Mesenchymal stem cell (in vitro differentiated cells and primary cell): ENCODE measurements at regions not wholly inside any gene's neighbourhood (a gene's known extent, or its start where the extent isn't known, plus 50 kb on each side); places are given as distances from the start of the nearest gene placed in this dataset.

Source experiments
- DNase-seq: peaks from one replicate; pipeline ENCODE4 v3.0.0-alpha.2; 2013
- H2AFZ ChIP-seq: one replicate; pipeline ENCODE4 v1.6.1; 2013; ENCODE audit warnings: low read depth, mild to moderate bottlenecking, control low read depth, inconsistent platforms, low read length, moderate library complexity
- H2AK5ac ChIP-seq: 2 replicates; pipeline ENCODE4 v1.6.1; 2013; ENCODE audit warnings: low read length, moderate library complexity, mild to moderate bottlenecking, inconsistent platforms; ENCODE audit not compliant: severe bottlenecking
- H2BK120ac ChIP-seq: one replicate; pipeline ENCODE4 v1.6.1; 2013; ENCODE audit warnings: low read depth, mild to moderate bottlenecking, inconsistent platforms, low read length, moderate library complexity
- H2BK12ac ChIP-seq, 2 experiments: one replicate each; pipeline ENCODE4 v1.6.1; 2013; ENCODE audit warnings: inconsistent platforms in 2 of 2, low read length in 2 of 2, mild to moderate bottlenecking in 2 of 2, moderate library complexity in 2 of 2, control low read depth in 1 of 2
- H2BK15ac ChIP-seq: one replicate; pipeline ENCODE4 v1.6.1; 2013; ENCODE audit warnings: mild to moderate bottlenecking, low read depth, inconsistent platforms; ENCODE audit not compliant: poor library complexity, severe bottlenecking
- H2BK5ac ChIP-seq: 2 replicates; pipeline ENCODE4 v1.6.1; 2013; ENCODE audit warnings: low read depth, mild to moderate bottlenecking, low read length, control low read depth, inconsistent platforms; ENCODE audit not compliant: poor library complexity, severe bottlenecking
- H3K14ac ChIP-seq, 2 experiments: one replicate each; pipeline ENCODE4 v1.6.1; 2013; ENCODE audit warnings: inconsistent platforms in 2 of 2, low read length in 2 of 2, control low read depth in 1 of 2, mild to moderate bottlenecking in 1 of 2, moderate library complexity in 1 of 2
- H3K18ac ChIP-seq, 2 experiments: one replicate each; pipeline ENCODE4 v1.6.1; 2013; ENCODE audit warnings: inconsistent platforms in 2 of 2, low read length in 2 of 2, control low read depth in 1 of 2, low read depth in 1 of 2, mild to moderate bottlenecking in 1 of 2
- H3K23ac ChIP-seq, 2 experiments: one replicate each; pipeline ENCODE4 v1.6.1; 2013; ENCODE audit warnings: inconsistent platforms in 2 of 2, low read length in 2 of 2, mild to moderate bottlenecking in 2 of 2, moderate library complexity in 2 of 2, control low read depth in 1 of 2
- H3K27ac ChIP-seq: 2 replicates; pipeline ENCODE4 v1.5.1; 2013; ENCODE audit warnings: mild to moderate bottlenecking, moderate library complexity, low read length, control low read depth, inconsistent platforms; ENCODE audit not compliant: poor library complexity, severe bottlenecking
- H3K27me3 ChIP-seq, 2 experiments: 2 replicates each; pipeline versions ENCODE4 v1.6.1 to v1.7.0; 2013; ENCODE audit warnings: low read length in 2 of 2, mild to moderate bottlenecking in 2 of 2, moderate library complexity in 2 of 2, control low read depth in 1 of 2, inconsistent platforms in 1 of 2; ENCODE audit not compliant: control insufficient read depth in 1 of 2, insufficient read depth in 1 of 2
- H3K36me3 ChIP-seq, 2 experiments: 2 replicates each; pipeline versions ENCODE4 v1.6.1 to v1.7.0; 2013; ENCODE audit warnings: low read length in 2 of 2, control low read depth in 1 of 2, inconsistent platforms in 1 of 2, low read depth in 1 of 2, mild to moderate bottlenecking in 1 of 2; ENCODE audit not compliant: insufficient read depth in 2 of 2, control insufficient read depth in 1 of 2
- H3K4ac ChIP-seq, 2 experiments: one replicate each; pipeline ENCODE4 v1.6.1; 2013; ENCODE audit warnings: inconsistent platforms in 2 of 2, low read length in 2 of 2, mild to moderate bottlenecking in 2 of 2, moderate library complexity in 2 of 2, control low read depth in 1 of 2, low read depth in 1 of 2
- H3K4me1 ChIP-seq: 2 replicates; pipeline ENCODE4 v1.6.1; 2013; ENCODE audit warnings: low read depth, low read length, control low read depth; ENCODE audit not compliant: control insufficient read depth, insufficient read depth
- H3K4me2 ChIP-seq: 2 replicates; pipeline ENCODE4 v1.6.1; 2013; ENCODE audit warnings: low read length, mild to moderate bottlenecking, inconsistent platforms; ENCODE audit not compliant: poor library complexity, severe bottlenecking
- H3K4me3 ChIP-seq, 2 experiments: 2 replicates each; pipeline versions ENCODE4 v1.5.1 to v1.7.0; 2013; ENCODE audit warnings: low read length in 2 of 2, mild to moderate bottlenecking in 2 of 2, control low read depth in 1 of 2, low read depth in 1 of 2; ENCODE audit not compliant: insufficient read depth in 1 of 2
- H3K79me1 ChIP-seq: replicated peaks from 2 replicates; pipeline ENCODE4 v1.6.1; 2013; ENCODE audit warnings: mild to moderate bottlenecking, control low read depth, low read length, inconsistent platforms; ENCODE audit not compliant: poor library complexity, severe bottlenecking
- H3K9ac ChIP-seq: 2 replicates; pipeline ENCODE4 v1.7.0; 2013; ENCODE audit warnings: mild to moderate bottlenecking, low read length, moderate library complexity
- H3K9me3 ChIP-seq: 2 replicates; pipeline ENCODE4 v1.7.0; 2013; ENCODE audit warnings: mild to moderate bottlenecking, low read length; ENCODE audit not compliant: control insufficient read depth
- H4K8ac ChIP-seq: one replicate; pipeline ENCODE4 v1.6.1; 2013; ENCODE audit warnings: inconsistent platforms, mild to moderate bottlenecking, low read length, moderate library complexity
- H4K91ac ChIP-seq: one replicate; pipeline ENCODE4 v1.6.1; 2013; ENCODE audit warnings: mild to moderate bottlenecking, low read length, inconsistent platforms
- WGBS: methylation state at CpG from one replicate; pipeline ENCODE4 v1.1.7; 2013; ENCODE audit warnings: mixed read lengths; 5-methylcytosine and 5-hydroxymethylcytosine counted together

DNA sequence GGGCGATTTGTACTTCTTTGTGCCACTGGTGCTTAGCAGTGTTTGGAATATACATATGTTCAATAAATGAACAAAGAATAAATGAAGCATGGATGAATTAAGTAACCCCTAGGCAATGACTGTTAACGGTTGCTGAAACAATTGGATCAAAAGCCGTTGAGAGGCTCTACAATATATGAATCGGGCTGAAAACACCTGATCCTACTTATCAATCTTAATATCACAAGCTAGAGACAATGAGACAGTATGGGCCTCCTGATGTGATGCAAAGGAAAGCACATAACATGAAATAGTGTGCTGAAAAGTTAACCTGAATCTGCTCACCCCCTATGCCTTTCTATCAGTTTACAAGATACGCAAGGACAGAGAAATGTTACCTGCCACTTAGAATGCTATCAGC is 410.3 kb upstream of the RGMB start:
- H3K23ac ChIP-seq = no peak overlapping the region
- H3K14ac ChIP-seq = no peak overlapping the region
- no peak overlapping the region for H3K27ac ChIP-seq
- H3K4me2 ChIP-seq = no peak overlapping the region
- H3K4ac ChIP-seq = no peak overlapping the region
- no peak overlapping the region for H4K91ac ChIP-seq
- H3K79me1 ChIP-seq = no peaks in the 10 kb centered on the region
- no peak overlapping the region for H3K4me3 ChIP-seq
- H2AFZ ChIP-seq = no peak overlapping the region
- no peak overlapping the region for H2AK5ac ChIP-seq
- no peak for DNase-seq
- H4K8ac ChIP-seq = no peak overlapping the region
- no peak overlapping the region for H2BK5ac ChIP-seq
- no peak overlapping the region for H3K9ac ChIP-seq
- H3K36me3 ChIP-seq = no peaks in the 10 kb centered on the region
- H2BK15ac ChIP-seq = no peak overlapping the region
- peaks cover 2% of the 10 kb centered on the region for H3K4me1 ChIP-seq
- H2BK120ac ChIP-seq = no peak overlapping the region
- no peak overlapping the region for H3K18ac ChIP-seq
- WGBS = 95% methylated on average over 5 of the region's 5 CpGs
- no peak overlapping the region for H2BK12ac ChIP-seq
- no peaks in the 10 kb centered on the region for H3K27me3 ChIP-seq
- peaks cover 5% of the 10 kb centered on the region for H3K9me3 ChIP-seq

DNA sequence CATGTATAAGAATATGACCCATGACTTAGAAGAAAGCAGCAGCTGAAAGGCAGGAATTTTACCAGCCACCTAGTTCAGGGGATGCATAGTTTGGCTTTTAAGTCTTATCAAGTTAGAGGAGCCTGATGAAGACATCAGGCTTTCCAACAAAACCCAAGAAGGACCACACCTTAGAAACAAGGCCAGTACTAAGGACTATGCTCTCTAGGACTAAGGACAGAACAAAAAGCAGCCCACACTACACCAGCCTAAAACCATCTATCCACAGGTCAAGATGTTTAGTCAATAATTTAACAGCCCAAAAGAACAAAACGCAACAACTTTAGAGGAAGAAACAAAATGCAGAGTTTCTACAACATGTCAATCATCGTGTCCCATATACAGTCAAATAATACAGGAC is 408.9 kb upstream of the RGMB start:
- Histone ChIP-seq H2AFZ (no peak overlapping the region), H3K9me3 (peaks cover 2% of the 10 kb centered on the region), H3K9ac (no peak overlapping the region), H2AK5ac (no peak overlapping the region), H3K4me1 (peaks cover 2% of the 10 kb centered on the region), H3K23ac (no peak overlapping the region), H2BK120ac (no peak overlapping the region), H3K27ac (no peak overlapping the region), H3K4ac (no peak overlapping the region), H4K91ac (no peak overlapping the region), H2BK5ac (no peak overlapping the region), H2BK12ac (no peak overlapping the region), H4K8ac (no peak overlapping the region), H3K36me3 (no peaks in the 10 kb centered on the region), H3K14ac (no peak overlapping the region), H3K18ac (no peak overlapping the region), H3K79me1 (no peaks in the 10 kb centered on the region), H2BK15ac (no peak overlapping the region), H3K4me3 (no peak overlapping the region), H3K27me3 (no peaks in the 10 kb centered on the region), H3K4me2 (no peak overlapping the region)
- no peak for DNase-seq
- 89% methylated on average over 2 of the region's 2 CpGs for WGBS

DNA sequence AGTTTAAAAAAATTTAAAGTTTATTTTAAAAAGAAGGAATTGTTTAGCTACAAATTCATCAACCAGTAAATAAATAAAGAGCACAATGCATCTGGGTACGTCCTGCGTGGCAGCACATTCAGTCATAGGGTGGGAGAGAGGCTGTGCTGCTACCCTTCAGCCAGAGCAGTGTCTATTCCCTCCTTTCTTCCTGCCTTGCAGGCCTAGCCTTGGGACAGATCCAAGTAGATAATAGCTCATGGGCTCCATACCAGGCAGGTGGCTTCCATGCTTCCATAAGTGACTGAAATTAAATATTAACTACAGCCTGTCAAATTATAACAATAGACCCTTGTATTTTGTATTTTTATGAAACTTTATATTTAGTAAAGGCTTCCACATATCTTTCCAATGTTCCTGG is 408.3 kb upstream of the RGMB start:
- Histone ChIP-seq H3K4me1 (peaks cover 2% of the 10 kb centered on the region), H2BK5ac (no peak overlapping the region), H2BK15ac (no peak overlapping the region), H2AK5ac (no peak overlapping the region), H3K23ac (no peak overlapping the region), H3K4me2 (no peak overlapping the region), H3K79me1 (no peaks in the 10 kb centered on the region), H3K14ac (no peak overlapping the region), H3K27me3 (no peaks in the 10 kb centered on the region), H2BK120ac (no peak overlapping the region), H3K36me3 (no peaks in the 10 kb centered on the region), H3K4me3 (no peak overlapping the region), H2AFZ (no peak overlapping the region), H3K9me3 (no peaks in the 10 kb centered on the region), H4K8ac (no peak overlapping the region), H3K4ac (no peak overlapping the region), H3K27ac (no peak overlapping the region), H3K18ac (no peak overlapping the region), H4K91ac (no peak overlapping the region), H2BK12ac (no peak overlapping the region), H3K9ac (no peak overlapping the region)
- DNase-seq = no peak
- WGBS = 77% methylated on average over 2 of the region's 2 CpGs

DNA sequence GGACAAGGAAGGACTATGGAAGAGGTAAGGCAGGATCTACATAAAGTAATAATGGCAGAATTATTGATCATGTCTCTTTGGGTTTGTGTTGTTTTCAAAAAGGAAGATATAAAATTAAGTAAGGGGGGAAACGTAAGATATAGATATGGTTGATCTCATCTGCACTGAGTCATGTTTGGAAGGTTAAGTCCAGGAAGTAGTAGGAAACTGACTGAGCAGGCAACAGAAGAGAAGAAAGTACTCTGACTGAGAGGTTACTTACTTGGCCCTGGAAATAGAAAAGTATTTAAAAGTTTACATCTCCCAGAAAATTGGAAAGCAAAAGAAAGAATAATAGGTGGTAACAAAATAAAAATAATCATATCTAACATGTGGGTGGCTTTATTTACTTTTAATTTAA is 405.3 kb upstream of the RGMB start:
- no peak overlapping the region for H3K4ac ChIP-seq
- H3K27me3 ChIP-seq = no peaks in the 10 kb centered on the region
- no peak overlapping the region for H4K91ac ChIP-seq
- no peak overlapping the region for H2BK12ac ChIP-seq
- no peak overlapping the region for H4K8ac ChIP-seq
- no peak overlapping the region for H2BK120ac ChIP-seq
- H3K9me3 ChIP-seq = no peaks in the 10 kb centered on the region
- H3K36me3 ChIP-seq = no peaks in the 10 kb centered on the region
- H3K4me2 ChIP-seq = no peak overlapping the region
- no peak overlapping the region for H3K18ac ChIP-seq
- no peak overlapping the region for H3K9ac ChIP-seq
- no peak overlapping the region for H3K4me3 ChIP-seq
- H3K14ac ChIP-seq = no peak overlapping the region
- H2AK5ac ChIP-seq = no peak overlapping the region
- H2BK5ac ChIP-seq = no peak overlapping the region
- H3K23ac ChIP-seq = no peak overlapping the region
- H2BK15ac ChIP-seq = no peak overlapping the region
- H3K27ac ChIP-seq = no peak overlapping the region
- DNase-seq = no peak
- WGBS = 62% methylated on average over 1 of the region's 1 CpG
- no peak overlapping the region for H2AFZ ChIP-seq
- H3K79me1 ChIP-seq = no peaks in the 10 kb centered on the region
- peaks cover 2% of the 10 kb centered on the region for H3K4me1 ChIP-seq
